B cell (primary cell): ENCODE measurements at regions not wholly inside any gene's neighbourhood (a gene's known extent, or its start where the extent isn't known, plus 50 kb on each side); places are given as distances from the start of the nearest gene placed in this dataset.

Experiments
- ATAC-seq: fragments of 200-7000 bp; cut with Tn5 transposase; one replicate; pipeline ENCODE4 v1.10.0; 2021; ENCODE audit warnings: low read depth, mild to moderate bottlenecking, moderate number of reproducible peaks, moderate library complexity
- CTCF ChIA-PET: fragments of 350-600 bp; sonication (Branson Sonifier 250); formaldehyde crosslinking; loops from one replicate; lab custom pipeline; 2021; ENCODE audit warnings: antibody characterized with exemption, inconsistent platforms; lab: Charles Lee
- POLR2A ChIA-PET: fragments of 350-600 bp; sonication (Branson Sonifier 250); formaldehyde crosslinking; loops from one replicate; lab custom pipeline; 2021; ENCODE audit warnings: antibody characterized with exemption; lab: Charles Lee
- DNase-seq: peaks from one replicate; pipeline ENCODE4 v3.0.0; 2013
- H2AFZ ChIP-seq: 2 replicates; pipeline ENCODE4 v1.6.1; 2012; ENCODE audit warnings: mild to moderate bottlenecking, low read depth, low read length; ENCODE audit not compliant: insufficient read depth, poor library complexity, severe bottlenecking
- H3K27ac ChIP-seq, 2 donors: 1 replicate in 1 of 2; 2 replicates in 1 of 2; pipeline ENCODE4 v1.5.1; 2012 to 2013; ENCODE audit warnings: low read length in 2 of 2, mild to moderate bottlenecking in 2 of 2, moderate library complexity in 1 of 2
- H3K27me3 ChIP-seq, 4 experiments: fragments of 200-600 bp in 1 of 4; sonication (generic) in 1 of 4; replicated peaks in 1 of 4; 1 replicate in 2 of 4; 2 replicates in 2 of 4; pipeline versions ENCODE4 v1.6.1 to v1.7.0; 2013 to 2016; ENCODE audit warnings: low read length in 3 of 4, mild to moderate bottlenecking in 2 of 4, mixed read lengths in 1 of 4, moderate library complexity in 1 of 4; ENCODE audit not compliant: insufficient read depth in 4 of 4, control insufficient read depth in 3 of 4; ENCODE audit errors: control extremely low read depth in 1 of 4
- H3K36me3 ChIP-seq, 2 experiments: replicated peaks in 1 of 2; 1 replicate in 1 of 2; 2 replicates in 1 of 2; pipeline versions ENCODE4 v1.6.1 to v1.7.1; 2013; ENCODE audit warnings: low read length in 1 of 2; ENCODE audit not compliant: insufficient read depth in 2 of 2, control insufficient read depth in 1 of 2; ENCODE audit errors: control extremely low read depth in 1 of 2, extremely low read depth in 1 of 2
- H3K4me1 ChIP-seq, 2 donors: fragments of 200-600 bp in 1 of 2; sonication (generic) in 1 of 2; 1 replicate in 1 of 2; 2 replicates in 1 of 2; pipeline versions ENCODE4 v1.5.1 to v1.6.1; 2013 to 2017; ENCODE audit warnings: low read length in 2 of 2; ENCODE audit not compliant: control insufficient read depth in 2 of 2, insufficient read depth in 2 of 2
- H3K4me2 ChIP-seq: replicated peaks from 2 replicates; pipeline ENCODE3; 2012; ENCODE audit warnings: mild to moderate bottlenecking, low read depth, low read length; ENCODE audit not compliant: poor library complexity, severe bottlenecking
- H3K4me3 ChIP-seq, 5 experiments: fragments of 200-600 bp in 1 of 5; sonication (generic) in 1 of 5; 1 replicate in 3 of 5; 2 replicates in 2 of 5; pipeline versions ENCODE4 v1.5.1 to v1.7.0; 2011 to 2016; ENCODE audit warnings: low read length in 4 of 5, mild to moderate bottlenecking in 4 of 5, low read depth in 2 of 5, control low read depth in 1 of 5, moderate library complexity in 1 of 5; ENCODE audit not compliant: insufficient read depth in 1 of 5; ENCODE audit errors: control extremely low read depth in 1 of 5, extremely low read depth in 1 of 5
- H3K79me2 ChIP-seq: fragments of 200-600 bp; sonication (generic); one replicate; pipeline ENCODE4 v1.6.0; 2016; ENCODE audit warnings: low read length; ENCODE audit not compliant: control insufficient read depth, insufficient read depth
- H3K9ac ChIP-seq: fragments of 200-600 bp; sonication (generic); 2 replicates; pipeline ENCODE4 v1.6.1; 2017; ENCODE audit warnings: mild to moderate bottlenecking, low read length, moderate library complexity
- H3K9me3 ChIP-seq, 3 donors: one replicate each; pipeline versions ENCODE4 v1.6.1 to v1.7.1; 2013; ENCODE audit warnings: low read length in 2 of 3; ENCODE audit not compliant: control insufficient read depth in 2 of 3, insufficient read depth in 1 of 3; ENCODE audit errors: control extremely low read depth in 1 of 3
- H4K20me1 ChIP-seq: 2 replicates; pipeline ENCODE4 v1.6.0; 2012; ENCODE audit warnings: mild to moderate bottlenecking, low read length; ENCODE audit not compliant: insufficient read depth, control insufficient read depth, poor library complexity, severe bottlenecking
- H3K27ac Mint-ChIP-seq: one replicate; pipeline ENCODE4 v1.8.0; 2021; ENCODE audit warnings: mixed read lengths
- H3K27me3 Mint-ChIP-seq: one replicate; pipeline ENCODE4 v1.8.0; 2021; ENCODE audit warnings: mixed read lengths
- H3K4me1 Mint-ChIP-seq: one replicate; pipeline ENCODE4 v1.8.0; 2021; ENCODE audit warnings: mixed read lengths
- H3K4me3 Mint-ChIP-seq: one replicate; pipeline ENCODE4 v1.8.0; 2021; ENCODE audit warnings: mixed read lengths
- H3K9me3 Mint-ChIP-seq: one replicate; pipeline ENCODE4 v1.8.0; 2022; ENCODE audit warnings: mixed read lengths; ENCODE audit not compliant: insufficient read depth
- EZH2 ChIP-seq: IDR thresholded peaks from 2 replicates; pipeline ENCODE4 v1.6.1; 2012; ENCODE audit warnings: borderline replicate concordance, low read depth, mild to moderate bottlenecking, moderate library complexity, low read length; ENCODE audit not compliant: insufficient read depth, poor library complexity, severe bottlenecking
- WGBS: methylation state at CpG from one replicate; pipeline ENCODE4 v1.1.5; 2013; ENCODE audit warnings: missing lambda C conversion rate; ENCODE audit not compliant: insufficient coverage; 5-methylcytosine and 5-hydroxymethylcytosine counted together
- intact Hi-C: fragments of 100-400 bp; cut with micrococcal nuclease; formaldehyde crosslinking; loops from one replicate; pipeline ENCODE4 v1.10.0; 2022
- TF ChIP-seq, protein P1 (sequence below): fragments of 200-600 bp; IDR thresholded peaks from one replicate; pipeline ENCODE4 v1.8.0; 2022; ENCODE audit warnings: antibody characterized with exemption, mild to moderate bottlenecking

GRCh38 chr16:89035669-89036570 is 57.7 kb upstream of the ACSF3 start:
- intact Hi-C loops = loop anchor here (10.0 kb wide), 1 partner anchor 59 kb away; the partner anchor contains the start of gene ACSF3
- WGBS = 87% methylated on average over 19 of the region's 22 CpGs
- CTCF ChIA-PET = no interaction called here
- H3K27me3 Mint-ChIP-seq = peaks cover 11% of the 10 kb centered on the region
- H3K9me3 Mint-ChIP-seq = no peaks in the 10 kb centered on the region
- H3K79me2 ChIP-seq = no peaks in the 10 kb centered on the region
- no peak for TF ChIP-seq EZH2
- TF ChIP-seq, protein P1, sequence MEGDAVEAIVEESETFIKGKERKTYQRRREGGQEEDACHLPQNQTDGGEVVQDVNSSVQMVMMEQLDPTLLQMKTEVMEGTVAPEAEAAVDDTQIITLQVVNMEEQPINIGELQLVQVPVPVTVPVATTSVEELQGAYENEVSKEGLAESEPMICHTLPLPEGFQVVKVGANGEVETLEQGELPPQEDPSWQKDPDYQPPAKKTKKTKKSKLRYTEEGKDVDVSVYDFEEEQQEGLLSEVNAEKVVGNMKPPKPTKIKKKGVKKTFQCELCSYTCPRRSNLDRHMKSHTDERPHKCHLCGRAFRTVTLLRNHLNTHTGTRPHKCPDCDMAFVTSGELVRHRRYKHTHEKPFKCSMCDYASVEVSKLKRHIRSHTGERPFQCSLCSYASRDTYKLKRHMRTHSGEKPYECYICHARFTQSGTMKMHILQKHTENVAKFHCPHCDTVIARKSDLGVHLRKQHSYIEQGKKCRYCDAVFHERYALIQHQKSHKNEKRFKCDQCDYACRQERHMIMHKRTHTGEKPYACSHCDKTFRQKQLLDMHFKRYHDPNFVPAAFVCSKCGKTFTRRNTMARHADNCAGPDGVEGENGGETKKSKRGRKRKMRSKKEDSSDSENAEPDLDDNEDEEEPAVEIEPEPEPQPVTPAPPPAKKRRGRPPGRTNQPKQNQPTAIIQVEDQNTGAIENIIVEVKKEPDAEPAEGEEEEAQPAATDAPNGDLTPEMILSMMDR = no peak
- DNase-seq (no peak), ATAC-seq (no peak)
- H3K9ac ChIP-seq = no peak overlapping the region
- H3K9me3 ChIP-seq = peaks cover 0 to 18% (median 0%) of the 10 kb centered on the region in 3 donors
- no peak overlapping the region for H3K4me3 ChIP-seq
- POLR2A ChIA-PET = no interaction called here
- no peak overlapping the region for H2AFZ ChIP-seq
- no peak overlapping the region for H3K27ac ChIP-seq
- peaks cover 35 to 55% of the 10 kb centered on the region in 2 donors for H3K4me1 ChIP-seq
- H3K4me2 ChIP-seq = no peak overlapping the region
- H3K4me1 Mint-ChIP-seq = peaks cover 51% of the 10 kb centered on the region
- no peaks in the 10 kb centered on the region for H3K36me3 ChIP-seq
- no peak overlapping the region for H3K27ac Mint-ChIP-seq
- H3K4me3 Mint-ChIP-seq = no peak overlapping the region
- no peaks in the 10 kb centered on the region for H4K20me1 ChIP-seq
- H3K27me3 ChIP-seq = peaks cover 0 to 23% (median 2%) of the 10 kb centered on the region in 4 experiments

DNA sequence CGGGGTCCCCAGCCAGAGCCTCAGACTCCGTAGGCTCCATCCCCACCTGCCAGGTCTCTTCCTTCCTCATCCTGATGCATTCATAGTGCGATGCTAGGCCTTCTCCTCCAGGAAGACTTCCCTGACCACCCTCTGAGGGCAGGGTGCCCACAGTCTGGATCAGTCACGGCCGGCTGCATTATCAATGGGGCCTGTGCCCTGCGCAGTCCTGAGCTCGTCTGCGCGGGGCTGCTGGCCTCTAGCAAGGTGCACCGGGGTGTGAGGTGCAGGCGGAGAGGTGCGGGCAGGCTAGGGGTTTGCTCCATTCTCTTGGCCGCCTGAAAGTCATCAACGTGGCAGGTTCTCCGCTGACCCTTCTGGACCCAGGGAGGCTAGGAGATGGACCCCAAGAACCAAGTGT is 56.9 kb upstream of the ACSF3 start:
- peaks cover 45% of the 10 kb centered on the region for H3K4me1 Mint-ChIP-seq
- H3K27me3 Mint-ChIP-seq = peaks cover 11% of the 10 kb centered on the region
- 90% methylated on average over 15 of the region's 15 CpGs for WGBS
- H3K4me3 ChIP-seq = no peak overlapping the region
- DNase-seq = no peak
- H3K9ac ChIP-seq = no peak overlapping the region
- ChIA-PET CTCF (no interaction called here), POLR2A (no interaction called here)
- peaks cover 0 to 15% (median 0%) of the 10 kb centered on the region in 3 donors for H3K9me3 ChIP-seq
- TF ChIP-seq, protein P1 = no peak
- TF ChIP-seq EZH2 = no peak
- H3K4me1 ChIP-seq = peaks cover 28 to 46% of the 10 kb centered on the region in 2 donors
- no peak overlapping the region for H3K4me2 ChIP-seq
- no peaks in the 10 kb centered on the region for H3K9me3 Mint-ChIP-seq
- no peaks in the 10 kb centered on the region for H4K20me1 ChIP-seq
- intact Hi-C loops = loop anchor here (10.0 kb wide), 1 partner anchor 58 kb away; the partner anchor contains the start of gene ACSF3
- no peaks in the 10 kb centered on the region for H3K36me3 ChIP-seq
- H3K27me3 ChIP-seq = peaks cover 0 to 23% (median 2%) of the 10 kb centered on the region in 4 experiments
- peak overlapping the region; percentile 6 for H3K27ac Mint-ChIP-seq
- H2AFZ ChIP-seq = no peak overlapping the region
- no peak overlapping the region for H3K27ac ChIP-seq
- ATAC-seq = no peak
- no peaks in the 10 kb centered on the region for H3K79me2 ChIP-seq
- H3K4me3 Mint-ChIP-seq = no peak overlapping the region
